ENCODE measurements at regions not wholly inside any gene's neighbourhood (a gene's known extent, or its start where the extent isn't known, plus 50 kb on each side); places are given as distances from the start of the nearest gene placed in this dataset.

DNA sequence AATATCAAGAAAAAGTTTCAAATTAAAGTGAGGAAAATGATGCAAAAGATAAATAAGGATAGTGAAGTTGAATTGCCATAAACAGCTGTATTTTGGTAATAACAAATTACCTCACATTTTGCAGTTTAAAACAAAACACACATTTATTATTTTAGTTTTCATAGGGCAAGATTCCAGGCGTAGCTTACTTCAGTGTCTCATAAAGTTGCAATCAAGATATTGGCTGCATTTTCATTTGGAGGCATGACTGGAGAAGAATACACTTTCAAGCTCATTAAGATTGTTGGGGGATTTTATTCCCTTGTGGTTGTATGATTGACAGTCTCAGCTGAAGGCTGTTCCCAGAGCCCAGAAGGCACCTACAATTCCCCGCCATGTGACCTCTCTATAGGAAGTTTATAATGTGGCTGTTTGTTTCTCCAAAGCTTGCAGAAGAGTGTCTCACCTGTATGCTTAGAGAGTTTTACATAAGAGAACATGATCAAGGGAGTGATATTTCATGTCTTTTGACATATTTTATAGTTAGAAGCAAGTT lies 151.4 kb downstream of the OTOL1 start (continued):
- TF ChIP-seq, protein P1, sequence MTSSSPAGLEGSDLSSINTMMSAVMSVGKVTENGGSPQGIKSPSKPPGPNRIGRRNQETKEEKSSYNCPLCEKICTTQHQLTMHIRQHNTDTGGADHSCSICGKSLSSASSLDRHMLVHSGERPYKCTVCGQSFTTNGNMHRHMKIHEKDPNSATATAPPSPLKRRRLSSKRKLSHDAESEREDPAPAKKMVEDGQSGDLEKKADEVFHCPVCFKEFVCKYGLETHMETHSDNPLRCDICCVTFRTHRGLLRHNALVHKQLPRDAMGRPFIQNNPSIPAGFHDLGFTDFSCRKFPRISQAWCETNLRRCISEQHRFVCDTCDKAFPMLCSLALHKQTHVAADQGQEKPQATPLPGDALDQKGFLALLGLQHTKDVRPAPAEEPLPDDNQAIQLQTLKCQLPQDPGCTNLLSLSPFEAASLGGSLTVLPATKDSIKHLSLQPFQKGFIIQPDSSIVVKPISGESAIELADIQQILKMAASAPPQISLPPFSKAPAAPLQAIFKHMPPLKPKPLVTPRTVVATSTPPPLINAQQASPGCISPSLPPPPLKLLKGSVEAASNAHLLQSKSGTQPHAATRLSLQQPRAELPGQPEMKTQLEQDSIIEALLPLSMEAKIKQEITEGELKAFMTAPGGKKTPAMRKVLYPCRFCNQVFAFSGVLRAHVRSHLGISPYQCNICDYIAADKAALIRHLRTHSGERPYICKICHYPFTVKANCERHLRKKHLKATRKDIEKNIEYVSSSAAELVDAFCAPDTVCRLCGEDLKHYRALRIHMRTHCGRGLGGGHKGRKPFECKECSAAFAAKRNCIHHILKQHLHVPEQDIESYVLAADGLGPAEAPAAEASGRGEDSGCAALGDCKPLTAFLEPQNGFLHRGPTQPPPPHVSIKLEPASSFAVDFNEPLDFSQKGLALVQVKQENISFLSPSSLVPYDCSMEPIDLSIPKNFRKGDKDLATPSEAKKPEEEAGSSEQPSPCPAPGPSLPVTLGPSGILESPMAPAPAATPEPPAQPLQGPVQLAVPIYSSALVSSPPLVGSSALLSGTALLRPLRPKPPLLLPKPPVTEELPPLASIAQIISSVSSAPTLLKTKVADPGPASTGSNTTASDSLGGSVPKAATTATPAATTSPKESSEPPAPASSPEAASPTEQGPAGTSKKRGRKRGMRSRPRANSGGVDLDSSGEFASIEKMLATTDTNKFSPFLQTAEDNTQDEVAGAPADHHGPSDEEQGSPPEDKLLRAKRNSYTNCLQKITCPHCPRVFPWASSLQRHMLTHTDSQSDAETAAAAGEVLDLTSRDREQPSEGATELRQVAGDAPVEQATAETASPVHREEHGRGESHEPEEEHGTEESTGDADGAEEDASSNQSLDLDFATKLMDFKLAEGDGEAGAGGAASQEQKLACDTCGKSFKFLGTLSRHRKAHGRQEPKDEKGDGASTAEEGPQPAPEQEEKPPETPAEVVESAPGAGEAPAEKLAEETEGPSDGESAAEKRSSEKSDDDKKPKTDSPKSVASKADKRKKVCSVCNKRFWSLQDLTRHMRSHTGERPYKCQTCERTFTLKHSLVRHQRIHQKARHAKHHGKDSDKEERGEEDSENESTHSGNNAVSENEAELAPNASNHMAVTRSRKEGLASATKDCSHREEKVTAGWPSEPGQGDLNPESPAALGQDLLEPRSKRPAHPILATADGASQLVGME (CRISPR knock-in tag; IDR thresholded peaks at IDR 0.05) = no peak
- TF ChIP-seq, protein P2, sequence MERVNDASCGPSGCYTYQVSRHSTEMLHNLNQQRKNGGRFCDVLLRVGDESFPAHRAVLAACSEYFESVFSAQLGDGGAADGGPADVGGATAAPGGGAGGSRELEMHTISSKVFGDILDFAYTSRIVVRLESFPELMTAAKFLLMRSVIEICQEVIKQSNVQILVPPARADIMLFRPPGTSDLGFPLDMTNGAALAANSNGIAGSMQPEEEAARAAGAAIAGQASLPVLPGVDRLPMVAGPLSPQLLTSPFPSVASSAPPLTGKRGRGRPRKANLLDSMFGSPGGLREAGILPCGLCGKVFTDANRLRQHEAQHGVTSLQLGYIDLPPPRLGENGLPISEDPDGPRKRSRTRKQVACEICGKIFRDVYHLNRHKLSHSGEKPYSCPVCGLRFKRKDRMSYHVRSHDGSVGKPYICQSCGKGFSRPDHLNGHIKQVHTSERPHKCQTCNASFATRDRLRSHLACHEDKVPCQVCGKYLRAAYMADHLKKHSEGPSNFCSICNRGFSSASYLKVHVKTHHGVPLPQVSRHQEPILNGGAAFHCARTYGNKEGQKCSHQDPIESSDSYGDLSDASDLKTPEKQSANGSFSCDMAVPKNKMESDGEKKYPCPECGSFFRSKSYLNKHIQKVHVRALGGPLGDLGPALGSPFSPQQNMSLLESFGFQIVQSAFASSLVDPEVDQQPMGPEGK (CRISPR knock-in tag; IDR thresholded peaks at IDR 0.05; ENCODE audit: borderline replicate concordance) = no peak
- TF ChIP-seq TEAD2 (tag; IDR thresholded peaks at IDR 0.05) (no peak), THRAP3 (IDR thresholded peaks at IDR 0.05; ENCODE audit: borderline replicate concordance) (no peak), ZNF830 (CRISPR knock-in tag; IDR thresholded peaks at IDR 0.05) (no peak), PHB (CRISPR knock-in tag; IDR thresholded peaks at IDR 0.05) (no peak), ZNF23 (CRISPR knock-in tag; IDR thresholded peaks at IDR 0.05) (no peak), POLR2B (IDR thresholded peaks at IDR 0.05; ENCODE audit: low read depth, partially characterized antibody) (no peak), HMG20A (CRISPR knock-in tag; conservative IDR thresholded peaks at IDR 0.05) (no peak), POLR2A (conservative IDR thresholded peaks at IDR 0.05) (no peak), CBX3 (IDR thresholded peaks at IDR 0.05; ENCODE audit: borderline replicate concordance in 1 of 2, low read length in 2 of 2) (no peak)
- TF ChIP-seq, protein P3, sequence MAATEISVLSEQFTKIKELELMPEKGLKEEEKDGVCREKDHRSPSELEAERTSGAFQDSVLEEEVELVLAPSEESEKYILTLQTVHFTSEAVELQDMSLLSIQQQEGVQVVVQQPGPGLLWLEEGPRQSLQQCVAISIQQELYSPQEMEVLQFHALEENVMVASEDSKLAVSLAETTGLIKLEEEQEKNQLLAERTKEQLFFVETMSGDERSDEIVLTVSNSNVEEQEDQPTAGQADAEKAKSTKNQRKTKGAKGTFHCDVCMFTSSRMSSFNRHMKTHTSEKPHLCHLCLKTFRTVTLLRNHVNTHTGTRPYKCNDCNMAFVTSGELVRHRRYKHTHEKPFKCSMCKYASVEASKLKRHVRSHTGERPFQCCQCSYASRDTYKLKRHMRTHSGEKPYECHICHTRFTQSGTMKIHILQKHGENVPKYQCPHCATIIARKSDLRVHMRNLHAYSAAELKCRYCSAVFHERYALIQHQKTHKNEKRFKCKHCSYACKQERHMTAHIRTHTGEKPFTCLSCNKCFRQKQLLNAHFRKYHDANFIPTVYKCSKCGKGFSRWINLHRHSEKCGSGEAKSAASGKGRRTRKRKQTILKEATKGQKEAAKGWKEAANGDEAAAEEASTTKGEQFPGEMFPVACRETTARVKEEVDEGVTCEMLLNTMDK (IDR thresholded peaks at IDR 0.05; ENCODE audit: borderline replicate concordance, insufficient read depth, low read depth, low read length, poor library complexity, severe bottlenecking) = no peak
- TF ChIP-seq, protein P4, sequence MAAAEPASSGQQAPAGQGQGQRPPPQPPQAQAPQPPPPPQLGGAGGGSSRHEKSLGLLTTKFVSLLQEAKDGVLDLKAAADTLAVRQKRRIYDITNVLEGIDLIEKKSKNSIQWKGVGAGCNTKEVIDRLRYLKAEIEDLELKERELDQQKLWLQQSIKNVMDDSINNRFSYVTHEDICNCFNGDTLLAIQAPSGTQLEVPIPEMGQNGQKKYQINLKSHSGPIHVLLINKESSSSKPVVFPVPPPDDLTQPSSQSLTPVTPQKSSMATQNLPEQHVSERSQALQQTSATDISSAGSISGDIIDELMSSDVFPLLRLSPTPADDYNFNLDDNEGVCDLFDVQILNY (CRISPR knock-in tag; IDR thresholded peaks at IDR 0.05) = no peak
- TF ChIP-seq, protein P5, sequence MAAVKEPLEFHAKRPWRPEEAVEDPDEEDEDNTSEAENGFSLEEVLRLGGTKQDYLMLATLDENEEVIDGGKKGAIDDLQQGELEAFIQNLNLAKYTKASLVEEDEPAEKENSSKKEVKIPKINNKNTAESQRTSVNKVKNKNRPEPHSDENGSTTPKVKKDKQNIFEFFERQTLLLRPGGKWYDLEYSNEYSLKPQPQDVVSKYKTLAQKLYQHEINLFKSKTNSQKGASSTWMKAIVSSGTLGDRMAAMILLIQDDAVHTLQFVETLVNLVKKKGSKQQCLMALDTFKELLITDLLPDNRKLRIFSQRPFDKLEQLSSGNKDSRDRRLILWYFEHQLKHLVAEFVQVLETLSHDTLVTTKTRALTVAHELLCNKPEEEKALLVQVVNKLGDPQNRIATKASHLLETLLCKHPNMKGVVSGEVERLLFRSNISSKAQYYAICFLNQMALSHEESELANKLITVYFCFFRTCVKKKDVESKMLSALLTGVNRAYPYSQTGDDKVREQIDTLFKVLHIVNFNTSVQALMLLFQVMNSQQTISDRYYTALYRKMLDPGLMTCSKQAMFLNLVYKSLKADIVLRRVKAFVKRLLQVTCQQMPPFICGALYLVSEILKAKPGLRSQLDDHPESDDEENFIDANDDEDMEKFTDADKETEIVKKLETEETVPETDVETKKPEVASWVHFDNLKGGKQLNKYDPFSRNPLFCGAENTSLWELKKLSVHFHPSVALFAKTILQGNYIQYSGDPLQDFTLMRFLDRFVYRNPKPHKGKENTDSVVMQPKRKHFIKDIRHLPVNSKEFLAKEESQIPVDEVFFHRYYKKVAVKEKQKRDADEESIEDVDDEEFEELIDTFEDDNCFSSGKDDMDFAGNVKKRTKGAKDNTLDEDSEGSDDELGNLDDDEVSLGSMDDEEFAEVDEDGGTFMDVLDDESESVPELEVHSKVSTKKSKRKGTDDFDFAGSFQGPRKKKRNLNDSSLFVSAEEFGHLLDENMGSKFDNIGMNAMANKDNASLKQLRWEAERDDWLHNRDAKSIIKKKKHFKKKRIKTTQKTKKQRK (IDR thresholded peaks at IDR 0.05; ENCODE audit: borderline replicate concordance, low read depth, low read length) = no peak
